ENCODE measurements at regions not wholly inside any gene's neighbourhood (a gene's known extent, or its start where the extent isn't known, plus 50 kb on each side); places are given as distances from the start of the nearest gene placed in this dataset.

DNA sequence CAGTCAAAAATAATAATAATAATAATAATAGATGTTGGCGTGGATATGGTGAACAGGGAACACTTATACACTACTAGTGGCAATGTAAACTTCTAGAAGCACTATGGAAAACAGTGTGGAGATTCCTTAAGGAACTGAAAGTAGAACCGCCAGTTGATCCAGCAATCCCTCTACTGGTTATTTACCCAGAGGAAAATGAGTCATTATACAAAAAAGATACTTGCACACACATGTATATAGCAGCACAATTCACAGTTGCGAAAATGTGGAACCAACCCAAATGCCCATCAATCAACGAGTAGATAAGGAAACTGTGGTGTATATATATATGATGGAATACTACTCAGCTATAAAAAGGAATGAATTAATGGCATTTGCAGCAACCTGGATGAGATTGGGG lies 176.0 kb downstream of the PLPP3 start:
- Histone ChIP-seq H2BK5ac (ENCODE audit: low read length) (no peak overlapping the region), H3K9me3 (replicated peaks in 1 of 2; ENCODE audit: control insufficient read depth in 2 of 2, insufficient read depth in 1 of 2, low read depth in 1 of 2, low read length in 2 of 2) (no peaks in the 10 kb centered on the region), H4K91ac (ENCODE audit: low read depth, low read length, poor library complexity) (no peak overlapping the region), H3K27ac (replicated peaks; ENCODE audit: low read length) (no peak overlapping the region), H2BK120ac (ENCODE audit: low read depth, low read length) (no peak overlapping the region), H3K4me1 (ENCODE audit: control insufficient read depth in 2 of 2, insufficient read depth in 1 of 2, low read depth in 1 of 2, low read length in 2 of 2) (peaks cover 0 to 3% of the 10 kb centered on the region in 2 donors), H3K23ac (ENCODE audit: low read depth, low read length, poor library complexity) (no peak overlapping the region), H3K36me3 (replicated peaks in 1 of 2; ENCODE audit: control insufficient read depth in 2 of 2, insufficient read depth in 2 of 2, low read length in 2 of 2) (no peaks in the 10 kb centered on the region), H2BK12ac (ENCODE audit: low read length) (no peak overlapping the region), H2AFZ (ENCODE audit: low read length) (no peak overlapping the region), H4K8ac (ENCODE audit: low read depth, low read length) (no peak overlapping the region), H3K79me1 (ENCODE audit: low read depth, low read length) (no peaks in the 10 kb centered on the region), H3K4me2 (ENCODE audit: insufficient read depth, low read length, poor library complexity, severe bottlenecking) (no peak overlapping the region), H3K27me3 (ENCODE audit: control insufficient read depth in 3 of 3, insufficient read depth in 3 of 3, low read depth in 1 of 3, low read length in 3 of 3) (no peaks in the 10 kb centered on the region), H3K4ac (ENCODE audit: low read length) (no peak overlapping the region), H3K9ac (ENCODE audit: low read depth, low read length, poor library complexity) (no peak overlapping the region), H3K18ac (ENCODE audit: low read length) (no peak overlapping the region), H3K14ac (ENCODE audit: low read length) (no peak overlapping the region), H2BK15ac (ENCODE audit: low read length) (no peak overlapping the region), H2AK5ac (ENCODE audit: low read depth, low read length) (no peak overlapping the region), H3K4me3 (ENCODE audit: low read length in 2 of 2) (no peak overlapping the region)
- no peak for DNase-seq (ENCODE audit: low spot score)
- no CpG with 5 or more reads among the region's 4 CpGs for WGBS, 2 donors (ENCODE audit: extremely low coverage in 2 of 2, insufficient read length in 2 of 2, insufficient replicate concordance in 1 of 2)

DNA sequence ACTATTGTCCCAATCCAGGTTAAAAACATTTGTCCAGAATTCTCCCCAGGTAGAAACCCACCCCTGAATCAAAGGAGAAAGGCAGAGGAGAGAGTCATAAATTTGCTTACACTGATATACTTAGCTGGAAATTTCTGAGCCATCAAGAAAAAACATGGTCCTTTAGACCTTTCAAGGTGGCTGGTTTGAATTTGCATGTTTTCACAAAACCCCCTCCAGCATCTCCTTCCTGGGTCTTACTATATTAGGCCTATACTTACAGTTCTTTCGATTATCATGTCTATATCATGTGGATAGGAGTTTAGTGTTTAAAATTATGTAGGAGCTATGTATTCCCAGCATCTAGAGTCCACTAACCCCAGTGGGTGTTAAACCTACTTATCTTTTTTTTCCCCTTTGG lies 178.2 kb downstream of the PLPP3 start:
- Histone ChIP-seq H3K14ac (ENCODE audit: low read length) (no peak overlapping the region), H3K4me1 (ENCODE audit: control insufficient read depth in 2 of 2, insufficient read depth in 1 of 2, low read depth in 1 of 2, low read length in 2 of 2) (peaks cover 2 to 3% of the 10 kb centered on the region in 2 donors), H3K4me2 (ENCODE audit: insufficient read depth, low read length, poor library complexity, severe bottlenecking) (no peak overlapping the region), H4K8ac (ENCODE audit: low read depth, low read length) (no peak overlapping the region), H3K18ac (ENCODE audit: low read length) (no peak overlapping the region), H2BK15ac (ENCODE audit: low read length) (no peak overlapping the region), H3K79me1 (ENCODE audit: low read depth, low read length) (no peaks in the 10 kb centered on the region), H3K23ac (ENCODE audit: low read depth, low read length, poor library complexity) (no peak overlapping the region), H2AFZ (ENCODE audit: low read length) (no peak overlapping the region), H3K9me3 (replicated peaks in 1 of 2; ENCODE audit: control insufficient read depth in 2 of 2, insufficient read depth in 1 of 2, low read depth in 1 of 2, low read length in 2 of 2) (no peaks in the 10 kb centered on the region), H3K9ac (ENCODE audit: low read depth, low read length, poor library complexity) (no peak overlapping the region), H2BK12ac (ENCODE audit: low read length) (no peak overlapping the region), H4K91ac (ENCODE audit: low read depth, low read length, poor library complexity) (no peak overlapping the region), H3K36me3 (replicated peaks in 1 of 2; ENCODE audit: control insufficient read depth in 2 of 2, insufficient read depth in 2 of 2, low read length in 2 of 2) (no peaks in the 10 kb centered on the region), H3K4ac (ENCODE audit: low read length) (no peak overlapping the region), H2BK120ac (ENCODE audit: low read depth, low read length) (no peak overlapping the region), H2BK5ac (ENCODE audit: low read length) (no peak overlapping the region), H2AK5ac (ENCODE audit: low read depth, low read length) (no peak overlapping the region), H3K27ac (replicated peaks; ENCODE audit: low read length) (no peak overlapping the region), H3K4me3 (ENCODE audit: low read length in 2 of 2) (no peak overlapping the region), H3K27me3 (ENCODE audit: control insufficient read depth in 3 of 3, insufficient read depth in 3 of 3, low read depth in 1 of 3, low read length in 3 of 3) (no peaks in the 10 kb centered on the region)
- WGBS, 2 donors (ENCODE audit: extremely low coverage in 2 of 2, insufficient read length in 2 of 2, insufficient replicate concordance in 1 of 2) = no CpG with 5 or more reads among the region's 1 CpG
- DNase-seq (ENCODE audit: low spot score) = no peak

DNA sequence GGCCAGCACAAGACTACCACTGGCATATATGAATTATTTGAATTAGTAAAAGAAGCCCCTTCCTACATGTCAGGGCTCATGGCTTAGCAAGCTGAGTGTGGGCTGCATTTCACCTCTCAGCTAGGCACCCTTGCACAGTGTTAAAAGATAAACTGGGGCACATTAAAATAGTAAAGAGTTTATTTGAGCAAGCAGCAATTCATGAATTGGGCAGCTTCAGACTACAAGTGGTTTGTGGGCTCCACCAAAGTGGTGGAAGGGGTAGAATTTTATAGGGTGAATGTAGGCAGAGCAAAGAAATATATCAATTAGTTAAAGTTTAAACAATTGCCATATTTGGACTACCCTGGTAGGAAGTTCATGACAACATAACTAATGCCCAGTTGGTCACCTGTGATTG lies 178.8 kb downstream of the PLPP3 start:
- no peaks in the 10 kb centered on the region for H3K36me3 ChIP-seq (replicated peaks in 1 of 2; ENCODE audit: control insufficient read depth in 2 of 2, insufficient read depth in 2 of 2, low read length in 2 of 2)
- H3K4me2 ChIP-seq (ENCODE audit: insufficient read depth, low read length, poor library complexity, severe bottlenecking) = no peak overlapping the region
- no peak overlapping the region for H3K27ac ChIP-seq (replicated peaks; ENCODE audit: low read length)
- no peak overlapping the region for H2BK5ac ChIP-seq (ENCODE audit: low read length)
- no peak overlapping the region for H3K4me3 ChIP-seq (ENCODE audit: low read length in 2 of 2)
- no peak overlapping the region for H2BK12ac ChIP-seq (ENCODE audit: low read length)
- peaks cover 2 to 3% of the 10 kb centered on the region in 2 donors for H3K4me1 ChIP-seq (ENCODE audit: control insufficient read depth in 2 of 2, insufficient read depth in 1 of 2, low read depth in 1 of 2, low read length in 2 of 2)
- H3K9ac ChIP-seq (ENCODE audit: low read depth, low read length, poor library complexity) = no peak overlapping the region
- no peak overlapping the region for H4K91ac ChIP-seq (ENCODE audit: low read depth, low read length, poor library complexity)
- H3K18ac ChIP-seq (ENCODE audit: low read length) = no peak overlapping the region
- no peak overlapping the region for H2AK5ac ChIP-seq (ENCODE audit: low read depth, low read length)
- no peaks in the 10 kb centered on the region for H3K9me3 ChIP-seq (replicated peaks in 1 of 2; ENCODE audit: control insufficient read depth in 2 of 2, insufficient read depth in 1 of 2, low read depth in 1 of 2, low read length in 2 of 2)
- H3K79me1 ChIP-seq (ENCODE audit: low read depth, low read length) = no peaks in the 10 kb centered on the region
- H3K14ac ChIP-seq (ENCODE audit: low read length) = no peak overlapping the region
- H4K8ac ChIP-seq (ENCODE audit: low read depth, low read length) = no peak overlapping the region
- H2AFZ ChIP-seq (ENCODE audit: low read length) = no peak overlapping the region
- no peak overlapping the region for H2BK15ac ChIP-seq (ENCODE audit: low read length)
- no peak overlapping the region for H3K4ac ChIP-seq (ENCODE audit: low read length)
- H2BK120ac ChIP-seq (ENCODE audit: low read depth, low read length) = no peak overlapping the region
- H3K27me3 ChIP-seq (ENCODE audit: control insufficient read depth in 3 of 3, insufficient read depth in 3 of 3, low read depth in 1 of 3, low read length in 3 of 3) = no peaks in the 10 kb centered on the region
- no peak overlapping the region for H3K23ac ChIP-seq (ENCODE audit: low read depth, low read length, poor library complexity)
- no peak for DNase-seq (ENCODE audit: low spot score)

DNA sequence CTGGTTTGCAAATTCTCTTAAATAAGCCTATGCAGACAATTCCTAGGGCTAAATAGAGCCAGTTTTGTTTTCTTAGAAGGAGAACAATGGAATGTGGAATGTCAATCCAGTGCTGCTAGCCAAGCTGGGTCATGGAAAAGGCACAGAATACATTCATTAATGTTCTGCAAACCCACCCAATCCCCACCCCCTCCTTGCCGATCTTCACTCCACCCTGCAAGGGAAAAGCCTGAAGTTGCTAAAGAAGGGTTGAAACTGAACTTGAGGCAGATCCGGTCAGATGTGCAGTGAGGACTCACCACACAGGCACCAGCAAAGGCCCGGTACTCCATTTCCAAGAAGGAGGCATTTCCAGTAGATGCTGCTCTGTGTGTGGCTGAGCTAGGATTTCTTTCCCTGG lies 179.6 kb downstream of the PLPP3 start:
- H3K9ac ChIP-seq (ENCODE audit: low read depth, low read length, poor library complexity) = no peak overlapping the region
- WGBS, 2 donors (ENCODE audit: extremely low coverage in 2 of 2, insufficient read length in 2 of 2, insufficient replicate concordance in 1 of 2) = no CpG with 5 or more reads among the region's 3 CpGs
- H2BK15ac ChIP-seq (ENCODE audit: low read length) = no peak overlapping the region
- no peak for DNase-seq (ENCODE audit: low spot score)
- H2AK5ac ChIP-seq (ENCODE audit: low read depth, low read length) = no peak overlapping the region
- no peak overlapping the region for H3K4me3 ChIP-seq (ENCODE audit: low read length in 2 of 2)
- H3K4me1 ChIP-seq (ENCODE audit: control insufficient read depth in 2 of 2, insufficient read depth in 1 of 2, low read depth in 1 of 2, low read length in 2 of 2) = peaks cover 2 to 3% of the 10 kb centered on the region in 2 donors
- no peak overlapping the region for H3K14ac ChIP-seq (ENCODE audit: low read length)
- H3K4ac ChIP-seq (ENCODE audit: low read length) = no peak overlapping the region
- H3K79me1 ChIP-seq (ENCODE audit: low read depth, low read length) = no peaks in the 10 kb centered on the region
- no peaks in the 10 kb centered on the region for H3K27me3 ChIP-seq (ENCODE audit: control insufficient read depth in 3 of 3, insufficient read depth in 3 of 3, low read depth in 1 of 3, low read length in 3 of 3)
- no peak overlapping the region for H2BK12ac ChIP-seq (ENCODE audit: low read length)
- H4K8ac ChIP-seq (ENCODE audit: low read depth, low read length) = no peak overlapping the region
- H2BK120ac ChIP-seq (ENCODE audit: low read depth, low read length) = no peak overlapping the region
- H3K23ac ChIP-seq (ENCODE audit: low read depth, low read length, poor library complexity) = no peak overlapping the region
- no peak overlapping the region for H4K91ac ChIP-seq (ENCODE audit: low read depth, low read length, poor library complexity)
- no peak overlapping the region for H2BK5ac ChIP-seq (ENCODE audit: low read length)
- no peaks in the 10 kb centered on the region for H3K9me3 ChIP-seq (replicated peaks in 1 of 2; ENCODE audit: control insufficient read depth in 2 of 2, insufficient read depth in 1 of 2, low read depth in 1 of 2, low read length in 2 of 2)
- no peak overlapping the region for H3K18ac ChIP-seq (ENCODE audit: low read length)
- H3K27ac ChIP-seq (replicated peaks; ENCODE audit: low read length) = no peak overlapping the region
- H3K36me3 ChIP-seq (replicated peaks in 1 of 2; ENCODE audit: control insufficient read depth in 2 of 2, insufficient read depth in 2 of 2, low read length in 2 of 2) = no peaks in the 10 kb centered on the region
- no peak overlapping the region for H2AFZ ChIP-seq (ENCODE audit: low read length)
- no peak overlapping the region for H3K4me2 ChIP-seq (ENCODE audit: insufficient read depth, low read length, poor library complexity, severe bottlenecking)

All from neuronal stem cell (in vitro differentiated cells).